Panc1 (cell line): ENCODE measurements at regions not wholly inside any gene's neighbourhood (a gene's known extent, or its start where the extent isn't known, plus 50 kb on each side); places are given as distances from the start of the nearest gene placed in this dataset.

Source experiments
- CTCF ChIP-seq: fragments of 450-650 bp; IDR thresholded peaks from 2 replicates; pipeline ENCODE4 v1.5.1; 2017; ENCODE audit warnings: mild to moderate bottlenecking
- POLR2AphosphoS5 ChIP-seq: IDR thresholded peaks from 2 replicates; pipeline ENCODE4 v1.6.1; 2012; ENCODE audit warnings: mild to moderate bottlenecking, low read depth, low read length, moderate library complexity
- REST ChIP-seq, 2 experiments: IDR thresholded peaks; 2 replicates each; pipeline ENCODE4 v1.6.1; 2011 to 2012; ENCODE audit warnings: low read depth in 2 of 2, control low read depth in 1 of 2, low read length in 1 of 2, mild to moderate bottlenecking in 1 of 2, moderate library complexity in 1 of 2; ENCODE audit not compliant: insufficient read depth in 1 of 2

GRCh38 chr6:33959661-33960344 lies 156.0 kb upstream of the MLN start:
- TF ChIP-seq CTCF: no peak
- no peak for TF ChIP-seq POLR2AphosphoS5
- TF ChIP-seq REST (IDR thresholded peaks at IDR 0.05; ENCODE audit: insufficient read depth in 1 of 2, low read depth in 2 of 2, low read length in 1 of 2): no peak
